ENCODE measurements at regions not wholly inside any gene's neighbourhood (a gene's known extent, or its start where the extent isn't known, plus 50 kb on each side); places are given as distances from the start of the nearest gene placed in this dataset.

DNA sequence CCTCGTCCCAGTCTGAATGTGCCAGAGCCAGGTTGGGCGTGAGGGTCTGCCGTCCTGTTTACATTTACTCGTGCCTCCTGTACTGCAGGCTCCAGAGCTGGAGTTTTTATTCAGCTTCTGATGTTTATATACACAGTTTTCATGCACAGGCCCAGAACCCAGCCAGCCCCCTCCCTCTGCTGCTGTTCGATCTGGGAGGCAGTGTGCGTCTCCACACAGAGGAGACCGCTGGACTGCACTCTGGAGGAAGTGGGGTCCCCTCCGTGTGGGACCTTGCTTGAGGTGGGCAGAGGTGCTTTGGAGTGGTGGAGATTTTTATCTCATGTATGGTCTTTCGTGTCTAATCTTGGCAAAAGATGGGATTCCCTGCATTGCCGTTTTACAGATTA is 90.6 kb downstream of the GLI2 start:
- Histone ChIP-seq H2AFZ (ENCODE audit: low read depth, low read length) (no peak overlapping the region), H3K27ac (ENCODE audit: low read depth, low read length) (no peak overlapping the region), H3K27me3 (ENCODE audit: insufficient read depth, low read length) (no peaks in the 10 kb centered on the region), H3K9ac (ENCODE audit: low read length) (no peak overlapping the region), H4K20me1 (ENCODE audit: insufficient read depth, low read length) (peaks cover 94% of the 10 kb centered on the region), H3K4me3 (ENCODE audit: insufficient read depth, low read depth, low read length) (no peak overlapping the region), H3K9me3 (ENCODE audit: insufficient read depth, low read depth, low read length) (no peaks in the 10 kb centered on the region), H3K79me2 (ENCODE audit: insufficient read depth, low read length) (peaks cover 95% of the 10 kb centered on the region), H3K36me3 (ENCODE audit: insufficient read depth, low read length) (no peaks in the 10 kb centered on the region), H3K4me1 (ENCODE audit: insufficient read depth, low read length) (peaks cover 23% of the 10 kb centered on the region), H3K4me2 (ENCODE audit: low read length) (no peak overlapping the region)
- Mint-ChIP-seq H3K9me3 (ENCODE audit: unreplicated experiment) (no peaks in the 10 kb centered on the region), H3K27me3 (ENCODE audit: low read depth, unreplicated experiment) (no peaks in the 10 kb centered on the region), H3K27ac (ENCODE audit: unreplicated experiment) (no peak overlapping the region), H3K36me3 (ENCODE audit: low read depth, unreplicated experiment) (peaks cover 6% of the 10 kb centered on the region), H3K4me1 (ENCODE audit: low read depth, unreplicated experiment) (peaks cover 21% of the 10 kb centered on the region), H3K4me3 (ENCODE audit: unreplicated experiment) (no peak overlapping the region)
- DNase-seq (ENCODE audit: low read depth): no peak
- TF ChIP-seq EZH2 (IDR thresholded peaks at IDR 0.05; ENCODE audit: insufficient read depth, low read length): no peak
- TF ChIP-seq, protein P1, sequence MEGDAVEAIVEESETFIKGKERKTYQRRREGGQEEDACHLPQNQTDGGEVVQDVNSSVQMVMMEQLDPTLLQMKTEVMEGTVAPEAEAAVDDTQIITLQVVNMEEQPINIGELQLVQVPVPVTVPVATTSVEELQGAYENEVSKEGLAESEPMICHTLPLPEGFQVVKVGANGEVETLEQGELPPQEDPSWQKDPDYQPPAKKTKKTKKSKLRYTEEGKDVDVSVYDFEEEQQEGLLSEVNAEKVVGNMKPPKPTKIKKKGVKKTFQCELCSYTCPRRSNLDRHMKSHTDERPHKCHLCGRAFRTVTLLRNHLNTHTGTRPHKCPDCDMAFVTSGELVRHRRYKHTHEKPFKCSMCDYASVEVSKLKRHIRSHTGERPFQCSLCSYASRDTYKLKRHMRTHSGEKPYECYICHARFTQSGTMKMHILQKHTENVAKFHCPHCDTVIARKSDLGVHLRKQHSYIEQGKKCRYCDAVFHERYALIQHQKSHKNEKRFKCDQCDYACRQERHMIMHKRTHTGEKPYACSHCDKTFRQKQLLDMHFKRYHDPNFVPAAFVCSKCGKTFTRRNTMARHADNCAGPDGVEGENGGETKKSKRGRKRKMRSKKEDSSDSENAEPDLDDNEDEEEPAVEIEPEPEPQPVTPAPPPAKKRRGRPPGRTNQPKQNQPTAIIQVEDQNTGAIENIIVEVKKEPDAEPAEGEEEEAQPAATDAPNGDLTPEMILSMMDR (IDR thresholded peaks at IDR 0.05; ENCODE audit: insufficient read depth, low read depth, low read length): no peak
- FAIRE-seq: no peak

DNA sequence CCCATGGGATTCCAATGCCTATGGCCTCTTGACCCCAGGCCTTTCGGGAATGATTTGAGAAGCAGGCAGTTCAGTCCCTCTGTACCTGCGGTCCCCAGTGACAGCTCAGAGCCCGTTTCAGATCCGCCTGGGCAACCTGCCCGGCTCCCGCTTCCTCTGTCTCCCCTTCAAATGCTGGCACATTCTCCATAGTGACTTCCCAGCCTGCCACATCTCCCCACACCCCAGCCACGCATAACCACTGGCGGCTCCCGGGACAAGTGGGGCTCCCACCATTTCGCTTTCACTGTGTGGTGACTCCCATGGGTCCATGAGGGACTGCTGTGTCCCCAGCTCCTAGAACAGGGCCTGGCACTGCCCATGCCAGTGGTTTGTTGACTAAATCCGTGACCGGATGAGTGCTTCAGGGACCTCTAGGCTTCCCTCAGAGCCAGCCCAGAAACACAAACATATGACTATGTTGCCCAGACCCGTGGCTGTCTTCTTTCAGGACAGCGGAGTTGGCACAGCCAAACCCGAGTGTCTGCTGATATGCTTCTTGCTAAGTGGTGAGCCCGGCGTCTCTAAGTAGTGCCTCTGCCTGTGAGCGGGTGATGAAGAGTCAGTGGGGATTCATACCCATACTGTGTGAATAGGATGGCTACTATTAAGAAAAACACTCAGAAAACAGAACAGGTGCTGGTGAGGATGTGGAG is 91.2 kb downstream of the GLI2 start:
- no peak overlapping the region for H3K9ac ChIP-seq (ENCODE audit: low read length)
- no peak overlapping the region for H3K27ac ChIP-seq (ENCODE audit: low read depth, low read length)
- no peaks in the 10 kb centered on the region for H3K36me3 ChIP-seq (ENCODE audit: insufficient read depth, low read length)
- H3K9me3 ChIP-seq (ENCODE audit: insufficient read depth, low read depth, low read length): no peaks in the 10 kb centered on the region
- no peak overlapping the region for H3K27ac Mint-ChIP-seq (ENCODE audit: unreplicated experiment)
- peaks cover 94% of the 10 kb centered on the region for H4K20me1 ChIP-seq (ENCODE audit: insufficient read depth, low read length)
- no peak overlapping the region for H2AFZ ChIP-seq (ENCODE audit: low read depth, low read length)
- H3K27me3 Mint-ChIP-seq (ENCODE audit: low read depth, unreplicated experiment): no peaks in the 10 kb centered on the region
- DNase-seq (ENCODE audit: low read depth): no peak
- H3K79me2 ChIP-seq (ENCODE audit: insufficient read depth, low read length): peaks cover 95% of the 10 kb centered on the region
- H3K4me2 ChIP-seq (ENCODE audit: low read length): no peak overlapping the region
- FAIRE-seq: no peak
- no peaks in the 10 kb centered on the region for H3K27me3 ChIP-seq (ENCODE audit: insufficient read depth, low read length)
- no peaks in the 10 kb centered on the region for H3K9me3 Mint-ChIP-seq (ENCODE audit: unreplicated experiment)
- peaks cover 6% of the 10 kb centered on the region for H3K36me3 Mint-ChIP-seq (ENCODE audit: low read depth, unreplicated experiment)
- H3K4me1 Mint-ChIP-seq (ENCODE audit: low read depth, unreplicated experiment): peaks cover 18% of the 10 kb centered on the region
- peaks cover 19% of the 10 kb centered on the region for H3K4me1 ChIP-seq (ENCODE audit: insufficient read depth, low read length)
- no peak overlapping the region for H3K4me3 ChIP-seq (ENCODE audit: insufficient read depth, low read depth, low read length)
- TF ChIP-seq, protein P1 (IDR thresholded peaks at IDR 0.05; ENCODE audit: insufficient read depth, low read depth, low read length): no peak
- TF ChIP-seq EZH2 (IDR thresholded peaks at IDR 0.05; ENCODE audit: insufficient read depth, low read length): no peak
- H3K4me3 Mint-ChIP-seq (ENCODE audit: unreplicated experiment): no peak overlapping the region

DNA sequence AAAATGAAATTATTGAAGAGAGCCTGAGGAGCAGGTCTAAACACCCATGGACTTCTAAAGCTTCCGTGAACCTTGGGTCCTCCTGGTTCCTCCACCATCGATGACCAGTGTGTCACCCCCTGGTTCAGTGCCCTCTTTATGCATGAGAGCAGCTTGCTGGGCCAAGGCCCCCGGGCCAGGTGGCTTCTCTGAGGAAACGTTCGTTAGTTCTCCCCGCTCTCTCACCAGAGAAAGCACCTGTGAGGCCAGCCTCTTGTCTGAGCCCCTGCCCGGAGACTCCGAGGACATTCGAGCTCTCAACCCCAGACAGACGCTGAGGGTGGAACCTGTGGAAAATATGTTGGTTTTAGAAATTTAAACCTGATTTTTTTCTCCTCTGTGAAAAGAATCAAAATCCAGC is 92.4 kb downstream of the GLI2 start:
- H3K36me3 Mint-ChIP-seq (ENCODE audit: low read depth, unreplicated experiment): peaks cover 6% of the 10 kb centered on the region
- no peak overlapping the region for H2AFZ ChIP-seq (ENCODE audit: low read depth, low read length)
- peaks cover 16% of the 10 kb centered on the region for H3K4me1 Mint-ChIP-seq (ENCODE audit: low read depth, unreplicated experiment)
- H3K79me2 ChIP-seq (ENCODE audit: insufficient read depth, low read length): peaks cover 96% of the 10 kb centered on the region
- H3K4me1 ChIP-seq (ENCODE audit: insufficient read depth, low read length): peaks cover 19% of the 10 kb centered on the region
- no peak overlapping the region for H3K4me3 ChIP-seq (ENCODE audit: insufficient read depth, low read depth, low read length)
- FAIRE-seq: no peak
- H3K27ac Mint-ChIP-seq (ENCODE audit: unreplicated experiment): no peak overlapping the region
- no peak overlapping the region for H3K9ac ChIP-seq (ENCODE audit: low read length)
- no peaks in the 10 kb centered on the region for H3K9me3 ChIP-seq (ENCODE audit: insufficient read depth, low read depth, low read length)
- no peak overlapping the region for H3K4me3 Mint-ChIP-seq (ENCODE audit: unreplicated experiment)
- no peaks in the 10 kb centered on the region for H3K27me3 ChIP-seq (ENCODE audit: insufficient read depth, low read length)
- no peak overlapping the region for H3K27ac ChIP-seq (ENCODE audit: low read depth, low read length)
- H3K27me3 Mint-ChIP-seq (ENCODE audit: low read depth, unreplicated experiment): no peaks in the 10 kb centered on the region
- H3K9me3 Mint-ChIP-seq (ENCODE audit: unreplicated experiment): no peaks in the 10 kb centered on the region
- H3K36me3 ChIP-seq (ENCODE audit: insufficient read depth, low read length): no peaks in the 10 kb centered on the region
- DNase-seq (ENCODE audit: low read depth): no peak
- H4K20me1 ChIP-seq (ENCODE audit: insufficient read depth, low read length): peaks cover 97% of the 10 kb centered on the region
- H3K4me2 ChIP-seq (ENCODE audit: low read length): no peak overlapping the region
- TF ChIP-seq, protein P1 (IDR thresholded peaks at IDR 0.05; ENCODE audit: insufficient read depth, low read depth, low read length): no peak
- no peak for TF ChIP-seq EZH2 (IDR thresholded peaks at IDR 0.05; ENCODE audit: insufficient read depth, low read length)
